Natural killer cell (primary cell): ENCODE measurements at regions not wholly inside any gene's neighbourhood (a gene's known extent, or its start where the extent isn't known, plus 50 kb on each side); places are given as distances from the start of the nearest gene placed in this dataset.

Experiments used
- ATAC-seq, 3 donors: fragments of 150-1000 bp in 2 of 3; fragments of 200-7000 bp in 1 of 3; cut with Tn5 transposase; 1 replicate in 1 of 3; 2 replicates in 2 of 3; pipeline ENCODE4 v1.10.0; 2021; ENCODE audit warnings: mild to moderate bottlenecking in 2 of 3, moderate library complexity in 2 of 3
- DNase-seq, 2 donors: peaks; one replicate each; pipeline versions ENCODE4 v3.0.0 to v3.0.0-alpha.2; 2013 to 2021; ENCODE audit warnings: mixed read lengths in 1 of 2
- H3K27ac ChIP-seq: one replicate; pipeline ENCODE4 v1.5.1; 2013; ENCODE audit warnings: mild to moderate bottlenecking, low read length
- H3K27me3 ChIP-seq: one replicate; pipeline ENCODE4 v1.6.1; 2013; ENCODE audit warnings: low read length; ENCODE audit not compliant: control insufficient read depth, insufficient read depth
- H3K36me3 ChIP-seq: one replicate; pipeline ENCODE4 v1.6.1; 2013; ENCODE audit warnings: low read length; ENCODE audit not compliant: control insufficient read depth, insufficient read depth
- H3K4me1 ChIP-seq: one replicate; pipeline ENCODE4 v1.6.1; 2013; ENCODE audit warnings: low read length; ENCODE audit not compliant: control insufficient read depth, insufficient read depth
- H3K4me3 ChIP-seq: one replicate; pipeline ENCODE4 v1.5.1; 2013; ENCODE audit warnings: low read length
- H3K9me3 ChIP-seq: one replicate; pipeline ENCODE4 v1.6.1; 2013; ENCODE audit warnings: low read length; ENCODE audit not compliant: control insufficient read depth, insufficient read depth
- H3K27ac Mint-ChIP-seq, 2 donors: one replicate each; pipeline ENCODE4 v1.8.0; 2022; ENCODE audit warnings: mild to moderate bottlenecking in 2 of 2, mixed read lengths in 2 of 2, moderate library complexity in 1 of 2
- H3K27me3 Mint-ChIP-seq, 2 donors: one replicate each; pipeline ENCODE4 v1.8.0; 2022; ENCODE audit warnings: low read depth in 2 of 2, mixed read lengths in 2 of 2
- H3K36me3 Mint-ChIP-seq: one replicate; pipeline ENCODE4 v1.8.0; 2022; ENCODE audit warnings: mixed read lengths
- H3K4me1 Mint-ChIP-seq, 2 donors: one replicate each; pipeline ENCODE4 v1.8.0; 2022; ENCODE audit warnings: mixed read lengths in 2 of 2
- H3K4me3 Mint-ChIP-seq: one replicate; pipeline ENCODE4 v1.8.0; 2022; ENCODE audit warnings: mild to moderate bottlenecking, moderate library complexity, mixed read lengths
- H3K9me3 Mint-ChIP-seq, 2 donors: one replicate each; pipeline ENCODE4 v1.8.0; 2022; ENCODE audit warnings: mixed read lengths in 2 of 2
- WGBS: methylation state at CpG from one replicate; pipeline ENCODE4 v1.1.7; 2013; ENCODE audit warnings: missing lambda C conversion rate; ENCODE audit not compliant: insufficient coverage; 5-methylcytosine and 5-hydroxymethylcytosine counted together
- intact Hi-C: fragments of 100-400 bp; cut with micrococcal nuclease; formaldehyde crosslinking; loops from one replicate; pipeline ENCODE4 v1.14.2; 2022
- TF ChIP-seq, protein P1 (sequence below): fragments of 200-600 bp; IDR thresholded peaks from one replicate; pipeline ENCODE4 v1.8.0; 2022; ENCODE audit warnings: antibody characterized with exemption

DNA sequence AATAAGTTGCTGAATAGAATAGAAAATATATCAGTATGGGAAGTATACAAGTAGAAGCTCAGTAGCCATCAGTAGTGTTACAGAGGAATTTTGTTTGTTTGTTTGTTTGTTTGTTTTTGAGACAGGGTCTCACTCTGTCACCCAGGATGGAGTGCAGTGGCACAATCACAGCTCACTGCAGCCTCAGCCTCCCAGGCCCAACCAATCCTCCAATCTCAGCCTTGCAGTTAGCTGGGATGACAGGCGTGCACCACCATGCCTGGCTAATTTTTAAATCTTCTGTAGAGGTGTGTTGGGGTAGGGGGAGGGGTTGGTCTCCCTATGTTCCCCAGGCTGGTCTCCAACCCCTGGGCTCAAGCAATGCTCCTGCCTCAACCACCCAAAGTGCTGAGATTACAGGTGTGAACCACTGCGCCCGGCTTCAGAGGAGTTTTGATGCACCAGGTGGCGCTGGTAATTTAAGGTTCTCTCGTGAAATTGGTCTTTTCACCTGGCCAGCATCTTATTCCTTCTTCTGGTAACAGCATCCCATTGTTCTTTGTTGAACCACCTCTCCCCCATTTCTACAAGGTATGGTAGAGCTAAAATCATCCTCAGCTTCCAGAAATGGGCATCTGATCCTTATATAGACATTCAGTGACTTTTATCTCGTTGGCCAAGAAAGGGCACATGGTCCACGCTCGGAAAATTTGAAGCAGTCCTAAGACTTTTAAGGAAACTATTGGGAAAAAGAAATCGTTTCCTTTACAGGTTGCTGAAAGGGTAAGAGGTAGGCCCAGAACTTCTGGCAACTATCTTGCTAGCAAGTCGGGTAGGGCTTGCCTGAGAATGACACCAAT, 157.1 kb downstream of the ARRDC3 start:
- H3K27me3 ChIP-seq, result no peaks in the 10 kb centered on the region
- H3K4me1 ChIP-seq, result no peaks in the 10 kb centered on the region
- ATAC-seq (peak in 2 of 3 donors; percentile 45 to 50), DNase-seq (peak; percentile 26 to 76)
- Mint-ChIP-seq H3K27ac (no peak overlapping the region), H3K36me3 (no peaks in the 10 kb centered on the region), H3K4me3 (no peak overlapping the region), H3K9me3 (no peaks in the 10 kb centered on the region), H3K27me3 (peaks cover 9 to 13% of the 10 kb centered on the region in 2 donors), H3K4me1 (no peaks in the 10 kb centered on the region)
- no peaks in the 10 kb centered on the region for H3K9me3 ChIP-seq
- H3K4me3 ChIP-seq, result no peak overlapping the region
- WGBS, result 76% methylated on average over 10 of the region's 10 CpGs
- TF ChIP-seq, protein P1, sequence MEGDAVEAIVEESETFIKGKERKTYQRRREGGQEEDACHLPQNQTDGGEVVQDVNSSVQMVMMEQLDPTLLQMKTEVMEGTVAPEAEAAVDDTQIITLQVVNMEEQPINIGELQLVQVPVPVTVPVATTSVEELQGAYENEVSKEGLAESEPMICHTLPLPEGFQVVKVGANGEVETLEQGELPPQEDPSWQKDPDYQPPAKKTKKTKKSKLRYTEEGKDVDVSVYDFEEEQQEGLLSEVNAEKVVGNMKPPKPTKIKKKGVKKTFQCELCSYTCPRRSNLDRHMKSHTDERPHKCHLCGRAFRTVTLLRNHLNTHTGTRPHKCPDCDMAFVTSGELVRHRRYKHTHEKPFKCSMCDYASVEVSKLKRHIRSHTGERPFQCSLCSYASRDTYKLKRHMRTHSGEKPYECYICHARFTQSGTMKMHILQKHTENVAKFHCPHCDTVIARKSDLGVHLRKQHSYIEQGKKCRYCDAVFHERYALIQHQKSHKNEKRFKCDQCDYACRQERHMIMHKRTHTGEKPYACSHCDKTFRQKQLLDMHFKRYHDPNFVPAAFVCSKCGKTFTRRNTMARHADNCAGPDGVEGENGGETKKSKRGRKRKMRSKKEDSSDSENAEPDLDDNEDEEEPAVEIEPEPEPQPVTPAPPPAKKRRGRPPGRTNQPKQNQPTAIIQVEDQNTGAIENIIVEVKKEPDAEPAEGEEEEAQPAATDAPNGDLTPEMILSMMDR, result peak; percentile 42
- no peaks in the 10 kb centered on the region for H3K36me3 ChIP-seq
- H3K27ac ChIP-seq, result no peak overlapping the region
- intact Hi-C loops, result loop anchor here (1.0 kb wide), 2 partner anchors 159 to 193 kb away; no protein-coding TSS in a partner anchor

DNA sequence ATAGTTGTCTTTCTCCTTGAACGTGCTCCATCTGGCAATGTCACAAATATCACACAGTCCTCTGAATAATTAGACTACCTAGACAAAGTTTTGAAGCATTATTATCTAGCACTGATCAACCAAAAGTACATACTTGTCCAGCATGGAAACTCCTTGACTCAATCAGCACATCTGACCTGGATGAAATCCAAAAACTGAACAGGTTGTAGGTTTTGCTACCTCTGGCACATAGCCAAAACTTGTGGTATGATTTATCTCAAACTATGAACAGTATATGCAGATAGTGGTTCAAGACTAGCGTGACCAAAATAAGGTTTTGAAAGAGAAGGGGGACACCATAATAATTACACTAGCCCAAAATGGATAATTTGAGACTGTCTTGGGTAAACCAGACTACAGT, 158.1 kb downstream of the ARRDC3 start:
- H3K27me3 ChIP-seq, result no peaks in the 10 kb centered on the region
- intact Hi-C loops, result no loop called here
- Mint-ChIP-seq H3K4me1 (peaks cover 1% of the 10 kb centered on the region in 2 donors), H3K27me3 (peaks cover 4 to 13% of the 10 kb centered on the region in 2 donors), H3K4me3 (no peak overlapping the region), H3K9me3 (no peaks in the 10 kb centered on the region), H3K36me3 (no peaks in the 10 kb centered on the region), H3K27ac (no peak overlapping the region)
- no peaks in the 10 kb centered on the region for H3K36me3 ChIP-seq
- no peaks in the 10 kb centered on the region for H3K4me1 ChIP-seq
- H3K4me3 ChIP-seq, result no peak overlapping the region
- DNase-seq, result no peak
- WGBS, result 59% methylated on average over 1 of the region's 2 CpGs
- H3K27ac ChIP-seq, result no peak overlapping the region
- H3K9me3 ChIP-seq, result no peaks in the 10 kb centered on the region
- no peak for ATAC-seq
- TF ChIP-seq, protein P1, result no peak

GRCh38 chr5:91224456-91224855, 158.7 kb downstream of the ARRDC3 start:
- intact Hi-C loops, result no loop called here

More at GRCh38 chr5:91224456-91224855, 158.7 kb downstream of the ARRDC3 start:
- no peak overlapping the region for H3K27ac Mint-ChIP-seq
- no peaks in the 10 kb centered on the region for H3K27me3 ChIP-seq
- H3K9me3 Mint-ChIP-seq, result no peaks in the 10 kb centered on the region
- no peaks in the 10 kb centered on the region for H3K4me1 ChIP-seq
- H3K27ac ChIP-seq, result no peak overlapping the region
- no CpG with 5 or more reads among the region's 1 CpG for WGBS
- no peak overlapping the region for H3K4me3 ChIP-seq
- ATAC-seq, result no peak
- peaks cover 4 to 13% of the 10 kb centered on the region in 2 donors for H3K27me3 Mint-ChIP-seq
- peaks cover 6% of the 10 kb centered on the region in 2 donors for H3K4me1 Mint-ChIP-seq
- DNase-seq, result no peak
- TF ChIP-seq, protein P1, result no peak
- H3K9me3 ChIP-seq, result no peaks in the 10 kb centered on the region
- no peaks in the 10 kb centered on the region for H3K36me3 Mint-ChIP-seq
- H3K36me3 ChIP-seq, result no peaks in the 10 kb centered on the region
- no peak overlapping the region for H3K4me3 Mint-ChIP-seq
